ENCODE measurements at regions not wholly inside any gene's neighbourhood (a gene's known extent, or its start where the extent isn't known, plus 50 kb on each side); places are given as distances from the start of the nearest gene placed in this dataset.

- no peak overlapping the region for H3K4me2 ChIP-seq
- 0% methylated on average over 4 of the region's 5 CpGs for WGBS (ENCODE audit: missing lambda C conversion rate)
- 0 out of 3 replicates have a peak, but pooled peaks cover 3% of the 10 kb centered on the region for H3K9me3 ChIP-seq
- ATAC-seq (no peak), DNase-seq (ENCODE audit: low read depth in 1 of 2, low spot score in 1 of 2) (no peak), FAIRE-seq (no peak)
- no peak overlapping the region for H3K4me3 ChIP-seq
- no peaks in the 10 kb centered on the region for H3K4me1 ChIP-seq
- POLR2A ChIA-PET, result no interaction called here
- CTCF ChIA-PET, result interaction anchor here (1.1 kb wide), 1 partner anchor 15 kb away, joined by 3 read pairs; no protein-coding TSS in a partner anchor
- TF ChIP-seq MYC (IDR thresholded peaks at IDR 0.05; ENCODE audit: borderline replicate concordance, low read length) (no peak), BHLHE40 (IDR thresholded peaks at IDR 0.05; ENCODE audit: low read depth, low read length) (no peak), TP53 (CRISPR knock-in tag; IDR thresholded peaks at IDR 0.05) (no peak), HEYL (CRISPR knock-in tag; IDR thresholded peaks at IDR 0.05) (no peak)
- H3K27ac ChIP-seq, result no peak overlapping the region
Measured at GRCh38 chr5:3209918-3210317, 385.7 kb upstream of the IRX1 start.

GRCh38 chr5:3202570-3202969 lies 393.1 kb upstream of the IRX1 start:
- FAIRE-seq, result no peak
- Histone ChIP-seq H3K4me3 (no peak overlapping the region), H3K4me1 (no peaks in the 10 kb centered on the region), H3K27ac (no peak overlapping the region), H3K4me2 (no peak overlapping the region), H3K9me3 (no peaks in the 10 kb centered on the region)
- ATAC-seq, result no peak
- ChIA-PET CTCF (no interaction called here), POLR2A (no interaction called here)
- WGBS (ENCODE audit: missing lambda C conversion rate), result 0% methylated on average over 12 of the region's 13 CpGs
- DNase-seq (ENCODE audit: low read depth in 1 of 2, low spot score in 1 of 2), result no peak
- TF ChIP-seq MYC (IDR thresholded peaks at IDR 0.05; ENCODE audit: borderline replicate concordance, low read length), result no peak
- TF ChIP-seq REST (IDR thresholded peaks at IDR 0.05), result no peak
- TF ChIP-seq POLR2A (IDR thresholded peaks at IDR 0.05; ENCODE audit: low read length), result no peak
- no peak for TF ChIP-seq NR3C1 (IDR thresholded peaks at IDR 0.05)
- no peak for TF ChIP-seq MAX (IDR thresholded peaks at IDR 0.05)
- no peak for TF ChIP-seq RFX5 (IDR thresholded peaks at IDR 0.05)
- no peak for TF ChIP-seq TFCP2L1 (CRISPR knock-in tag; IDR thresholded peaks at IDR 0.05)
- no peak for TF ChIP-seq RNF2 (IDR thresholded peaks at IDR 0.05; ENCODE audit: borderline replicate concordance, low read depth)
- TF ChIP-seq HOXA7 (CRISPR knock-in tag; IDR thresholded peaks at IDR 0.05), result no peak
- no peak for TF ChIP-seq USF2 (IDR thresholded peaks at IDR 0.05)
- no peak for TF ChIP-seq HOXB13 (CRISPR knock-in tag; IDR thresholded peaks at IDR 0.05; ENCODE audit: low read depth)
- TF ChIP-seq SMC3 (IDR thresholded peaks at IDR 0.05), result no peak
- no peak for TF ChIP-seq ZNF302 (CRISPR knock-in tag; IDR thresholded peaks at IDR 0.05)
- TF ChIP-seq CTCF (IDR thresholded peaks at IDR 0.05), result no peak
- no peak for TF ChIP-seq HDAC2 (IDR thresholded peaks at IDR 0.05)
- TF ChIP-seq RCOR1 (IDR thresholded peaks at IDR 0.05; ENCODE audit: low read depth, low read length), result no peak
- TF ChIP-seq ZSCAN20 (CRISPR knock-in tag; IDR thresholded peaks at IDR 0.05), result no peak
- no peak for TF ChIP-seq SREBF2 (IDR thresholded peaks at IDR 0.05)

Data from A549 (cell line).